Astrocyte of the spinal cord (primary cell): ENCODE measurements at regions not wholly inside any gene's neighbourhood (a gene's known extent, or its start where the extent isn't known, plus 50 kb on each side); places are given as distances from the start of the nearest gene placed in this dataset.

Source experiments
- DNase-seq: peaks from one replicate; pipeline ENCODE4 v3.0.0; 2011; ENCODE audit warnings: low read depth, low spot score
- H3K4me3 ChIP-seq: 2 replicates; pipeline ENCODE4 v1.5.1; 2011; ENCODE audit warnings: low read depth, mild to moderate bottlenecking, low read length, moderate library complexity
- in situ Hi-C: cut with HindIII; loops from 2 replicates; pipeline ENCODE4 v1.10.0; 2017; ENCODE audit warnings: low sequenced_read_pairs
- TF ChIP-seq, protein P1 (sequence below): IDR thresholded peaks from 2 replicates; pipeline ENCODE4 v1.5.1; 2012; ENCODE audit warnings: low read depth, mild to moderate bottlenecking, low read length, inconsistent platforms

DNA sequence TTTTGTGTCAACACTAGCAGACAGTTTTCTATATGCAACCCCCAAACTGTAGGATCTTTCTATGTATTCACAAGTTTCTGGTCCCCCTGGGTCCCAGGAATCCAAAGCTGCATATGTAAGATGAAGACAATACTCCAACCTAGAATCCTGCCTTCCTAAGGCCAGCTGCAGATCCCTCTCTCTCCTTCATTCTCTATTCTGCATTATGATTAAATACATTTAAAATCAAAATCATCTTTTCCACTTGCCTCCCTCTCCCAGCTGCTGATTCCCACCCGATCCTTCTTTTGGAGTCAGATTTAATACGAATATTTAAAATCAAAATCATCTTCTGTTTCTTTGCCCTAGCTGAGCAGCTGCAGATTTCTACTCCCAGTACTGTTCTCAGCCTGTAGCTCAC is 783.0 kb upstream of the ZEB2 start:
- in situ Hi-C loops = no loop called here
- TF ChIP-seq, protein P1, sequence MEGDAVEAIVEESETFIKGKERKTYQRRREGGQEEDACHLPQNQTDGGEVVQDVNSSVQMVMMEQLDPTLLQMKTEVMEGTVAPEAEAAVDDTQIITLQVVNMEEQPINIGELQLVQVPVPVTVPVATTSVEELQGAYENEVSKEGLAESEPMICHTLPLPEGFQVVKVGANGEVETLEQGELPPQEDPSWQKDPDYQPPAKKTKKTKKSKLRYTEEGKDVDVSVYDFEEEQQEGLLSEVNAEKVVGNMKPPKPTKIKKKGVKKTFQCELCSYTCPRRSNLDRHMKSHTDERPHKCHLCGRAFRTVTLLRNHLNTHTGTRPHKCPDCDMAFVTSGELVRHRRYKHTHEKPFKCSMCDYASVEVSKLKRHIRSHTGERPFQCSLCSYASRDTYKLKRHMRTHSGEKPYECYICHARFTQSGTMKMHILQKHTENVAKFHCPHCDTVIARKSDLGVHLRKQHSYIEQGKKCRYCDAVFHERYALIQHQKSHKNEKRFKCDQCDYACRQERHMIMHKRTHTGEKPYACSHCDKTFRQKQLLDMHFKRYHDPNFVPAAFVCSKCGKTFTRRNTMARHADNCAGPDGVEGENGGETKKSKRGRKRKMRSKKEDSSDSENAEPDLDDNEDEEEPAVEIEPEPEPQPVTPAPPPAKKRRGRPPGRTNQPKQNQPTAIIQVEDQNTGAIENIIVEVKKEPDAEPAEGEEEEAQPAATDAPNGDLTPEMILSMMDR = no peak
- no peak for DNase-seq
- H3K4me3 ChIP-seq = no peak overlapping the region

DNA sequence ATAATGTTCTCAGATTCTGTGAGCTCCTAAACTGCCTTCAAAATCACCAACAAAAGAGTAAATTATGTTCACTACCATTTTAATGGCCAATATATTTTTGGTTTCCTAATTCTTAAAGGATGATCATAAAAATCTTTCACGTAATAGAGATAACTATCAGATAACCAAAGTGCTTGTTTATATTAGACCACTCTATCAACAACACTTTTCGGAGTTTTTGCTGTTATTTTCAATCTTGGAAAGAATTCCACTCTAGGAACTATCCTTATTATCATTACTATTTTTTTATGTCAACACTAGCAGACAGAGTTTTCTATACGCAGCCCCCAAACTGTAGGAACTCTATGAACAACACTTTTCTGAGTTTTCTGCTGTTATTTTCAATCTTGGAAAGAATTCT is 782.5 kb upstream of the ZEB2 start:
- no peak for DNase-seq

DNA sequence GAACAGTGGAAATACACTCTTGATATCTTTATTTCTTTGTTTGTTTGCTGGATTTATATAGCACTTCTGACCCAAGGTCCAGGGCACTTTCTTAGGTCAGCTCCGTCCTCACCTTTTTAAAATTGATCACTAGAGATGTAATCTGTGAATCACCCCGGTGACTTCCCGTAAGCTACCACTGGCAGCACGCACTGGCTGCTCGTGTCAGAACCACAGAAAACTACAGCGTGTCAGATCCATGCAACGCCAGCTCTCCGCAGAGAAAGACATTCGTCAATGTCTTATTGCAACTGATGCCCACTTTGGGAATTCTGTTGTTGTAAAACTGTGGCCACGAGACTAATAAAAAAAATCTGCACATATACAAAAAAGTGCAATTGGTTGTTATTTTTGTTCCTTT is 779.4 kb upstream of the ZEB2 start:
- TF ChIP-seq, protein P1 = no peak
- DNase-seq = no peak
- in situ Hi-C loops = no loop called here
- no peak overlapping the region for H3K4me3 ChIP-seq

More for the DNA sequence above, 782.5 kb upstream of the ZEB2 start:
- H3K4me3 ChIP-seq = no peak overlapping the region
- in situ Hi-C loops = no loop called here
- TF ChIP-seq, protein P1 = no peak

DNA sequence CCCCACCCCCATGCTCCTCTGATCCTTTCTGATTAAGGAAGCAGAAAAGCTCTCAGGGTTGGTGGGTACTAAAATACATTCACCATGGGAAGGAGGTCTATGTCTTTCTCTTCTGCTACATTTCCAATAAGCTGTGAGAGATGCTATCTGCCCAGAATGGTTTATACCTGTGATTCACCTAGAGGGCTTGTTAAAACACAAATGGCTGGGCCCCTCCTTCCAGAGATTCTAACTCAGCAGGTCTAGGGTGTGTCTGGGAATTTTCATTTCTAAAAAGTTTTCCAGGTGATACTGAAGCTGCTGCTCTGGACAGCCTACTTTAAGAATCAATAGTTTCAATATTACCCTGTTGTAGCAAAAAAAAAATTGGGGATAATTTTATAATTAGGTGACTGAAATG is 772.2 kb upstream of the ZEB2 start:
- DNase-seq = no peak
- in situ Hi-C loops = no loop called here
- TF ChIP-seq, protein P1 = no peak
- no peak overlapping the region for H3K4me3 ChIP-seq

DNA sequence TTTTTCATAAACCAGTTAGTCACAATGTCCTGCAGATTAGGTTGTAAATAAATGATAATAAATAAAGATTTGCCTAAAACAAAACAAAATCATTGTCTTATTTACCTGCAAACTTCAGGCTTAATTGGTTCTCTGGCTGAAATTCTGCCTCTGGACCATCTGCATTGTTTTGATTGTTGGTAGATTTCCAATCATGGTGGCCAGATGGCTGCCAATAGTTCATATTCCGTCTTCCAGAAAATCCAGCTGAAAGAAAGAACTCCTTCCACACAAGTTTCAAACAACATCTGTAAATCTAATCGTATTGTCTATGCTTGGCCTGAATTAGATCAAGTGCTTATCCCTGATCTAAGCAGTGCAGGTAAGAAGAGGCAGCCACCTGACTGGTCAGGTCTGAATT is 771.1 kb upstream of the ZEB2 start:
- TF ChIP-seq, protein P1 = no peak
- in situ Hi-C loops = no loop called here
- no peak for DNase-seq
- no peak overlapping the region for H3K4me3 ChIP-seq

DNA sequence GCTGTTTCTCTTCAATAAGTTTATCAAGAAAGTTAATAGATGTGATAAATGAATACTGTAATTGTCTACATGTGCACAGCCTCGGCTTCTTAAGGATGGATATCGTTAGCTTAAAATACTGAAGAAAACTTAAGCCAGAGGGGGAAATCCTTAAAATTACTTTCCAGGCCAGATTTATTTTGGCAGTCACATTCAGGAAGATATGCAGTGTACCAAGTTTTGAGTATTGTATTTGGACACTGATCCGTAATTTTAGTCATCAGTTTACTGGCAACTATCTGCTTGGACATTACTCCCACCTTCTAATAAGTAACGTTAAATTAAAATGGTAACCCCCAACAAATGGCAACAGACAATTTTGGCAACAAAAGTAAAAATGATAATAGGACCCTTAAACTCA is 770.0 kb upstream of the ZEB2 start:
- DNase-seq = no peak

More for the DNA sequence above, 770.0 kb upstream of the ZEB2 start:
- in situ Hi-C loops = no loop called here
- no peak overlapping the region for H3K4me3 ChIP-seq
- TF ChIP-seq, protein P1 = no peak
